ENCODE measurements at regions not wholly inside any gene's neighbourhood (a gene's known extent, or its start where the extent isn't known, plus 50 kb on each side); places are given as distances from the start of the nearest gene placed in this dataset.
"Not testable (repeated sequence)": the region's sequence is repeated elsewhere in the genome, so short reads cannot be mapped to it uniquely, and the experiment has no call there.

DNA sequence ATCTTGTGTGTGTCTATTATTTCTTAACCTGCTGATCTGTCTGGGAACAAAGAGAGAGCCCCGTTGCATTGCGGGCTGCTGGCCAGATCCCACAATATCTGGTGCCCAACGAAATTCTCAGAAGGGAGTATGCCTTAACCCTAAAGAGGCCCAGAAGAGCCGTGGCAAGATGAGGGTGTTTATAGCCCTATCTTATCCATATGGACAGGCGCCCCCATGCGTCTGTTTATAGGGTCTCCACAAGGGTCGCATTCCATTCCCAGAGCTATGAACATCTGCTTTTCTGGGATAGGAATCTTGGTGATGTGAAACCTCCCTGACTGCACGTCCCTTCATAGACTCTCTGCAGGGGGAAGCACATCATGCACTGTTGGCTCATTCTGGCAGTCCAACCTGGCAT, 1262.5 kb downstream of the RAPGEF2 start:
- DNase-seq: not testable (repeated sequence)

DNA sequence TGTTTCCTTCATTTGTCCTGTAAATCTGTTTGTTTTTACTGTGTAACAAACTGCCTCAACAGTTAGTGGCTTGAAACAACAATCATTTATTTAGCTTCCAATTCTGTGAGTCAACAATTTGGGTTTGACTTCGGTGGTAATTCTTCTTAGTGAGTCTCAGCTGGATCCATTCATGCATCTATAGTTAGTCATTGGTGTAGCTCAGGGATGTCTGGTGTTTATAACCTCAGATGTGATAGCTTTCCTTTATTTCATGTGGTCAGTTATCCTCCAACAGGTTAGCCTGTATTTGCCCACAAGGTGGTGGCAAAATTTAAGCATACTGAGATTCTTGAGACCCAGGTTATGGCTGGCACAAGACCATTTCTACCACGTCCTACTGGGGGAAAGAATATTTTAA, 1267.2 kb downstream of the RAPGEF2 start:
- DNase-seq: peak in 1 of 2 experiments; percentile 4

DNA sequence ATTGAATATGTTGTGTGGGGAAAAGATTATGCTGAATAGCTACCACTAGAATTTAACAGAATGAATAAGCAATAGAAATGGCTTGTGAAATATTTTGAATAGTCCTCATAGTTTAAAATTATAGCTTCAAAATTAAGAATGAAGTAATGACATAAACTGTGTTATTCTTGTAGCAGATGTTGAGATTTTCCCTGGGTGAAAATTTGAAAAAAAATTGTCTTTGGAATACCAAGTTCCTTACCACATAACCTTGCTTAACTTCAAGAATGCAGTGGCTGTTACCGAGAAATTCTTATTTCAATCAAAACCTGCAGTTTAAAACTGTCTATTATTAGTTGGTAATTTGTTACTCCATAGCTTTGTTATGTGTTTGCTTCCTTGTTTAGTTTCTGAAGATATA, 1268.6 kb downstream of the RAPGEF2 start:
- DNase-seq: no peak

DNA sequence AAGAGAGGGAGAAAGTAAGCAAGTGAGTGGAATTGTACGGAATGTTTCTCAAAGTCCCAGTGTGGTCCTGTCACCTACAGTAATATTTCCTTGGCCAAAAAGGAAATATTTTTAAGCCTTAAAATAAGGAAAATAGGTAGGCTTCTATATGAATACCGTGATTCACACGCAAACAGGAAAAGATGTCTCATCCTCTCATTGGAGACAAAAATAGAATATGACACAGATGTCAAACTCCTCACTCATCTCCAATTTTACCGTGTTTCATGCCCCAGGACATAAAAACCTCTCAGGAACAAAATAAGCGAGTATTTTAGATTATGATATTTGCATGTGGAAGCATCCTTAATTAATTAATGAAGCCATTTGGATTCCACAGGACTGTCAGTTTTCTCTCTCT, 1269.5 kb downstream of the RAPGEF2 start:
- no peak for DNase-seq

DNA sequence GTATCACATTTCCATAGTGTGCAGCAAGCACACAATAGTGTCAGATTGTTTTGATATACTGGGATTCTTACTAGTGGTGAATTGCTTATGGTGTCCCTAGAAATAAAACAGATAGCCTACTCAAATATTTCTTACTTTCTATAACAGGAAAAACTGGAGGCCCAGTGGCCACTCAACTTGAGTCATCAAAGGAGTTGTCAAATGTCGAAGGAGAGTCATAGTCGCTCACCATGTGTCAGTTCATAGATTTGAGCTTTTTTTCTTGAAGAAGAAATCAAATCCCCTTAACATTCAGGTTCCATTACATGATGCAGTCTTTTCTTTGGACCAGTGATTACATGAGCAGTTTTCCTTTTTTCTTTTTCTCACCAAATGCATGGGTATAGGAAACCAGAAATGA, 1271.0 kb downstream of the RAPGEF2 start:
- DNase-seq: no peak

DNA sequence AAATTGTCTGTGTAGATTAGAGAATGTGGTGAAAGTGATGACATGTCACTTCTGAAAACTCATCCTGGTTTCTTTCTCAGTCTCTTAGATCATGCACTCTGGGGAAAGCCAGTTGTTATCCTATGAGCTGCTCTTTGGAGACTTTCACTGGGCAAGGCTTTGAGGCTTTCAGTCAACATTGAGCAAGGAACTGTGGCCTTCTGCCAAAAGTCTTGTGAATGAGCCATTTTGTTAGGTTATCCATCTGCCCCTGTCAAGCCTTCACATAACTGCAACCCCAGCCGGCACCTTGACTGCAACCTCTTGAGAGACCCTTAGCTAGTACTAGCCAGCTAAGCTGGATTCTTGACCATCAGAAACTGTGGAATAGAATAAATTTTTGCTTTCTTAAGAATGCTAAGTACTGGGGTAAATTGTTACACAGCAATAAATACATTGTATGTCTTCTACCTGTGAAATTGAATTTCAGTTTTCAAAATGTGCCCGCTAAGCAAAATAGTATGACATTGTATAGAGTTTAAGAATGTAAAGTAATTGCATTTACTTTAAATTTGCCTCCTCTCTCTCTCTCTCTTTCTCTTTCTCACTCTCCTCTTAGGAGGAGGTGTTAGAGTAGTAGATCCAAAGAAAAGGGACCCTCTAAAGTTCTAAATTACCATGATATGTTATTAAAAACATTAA, 1273.0 kb downstream of the RAPGEF2 start:
- no peak for DNase-seq

DNA sequence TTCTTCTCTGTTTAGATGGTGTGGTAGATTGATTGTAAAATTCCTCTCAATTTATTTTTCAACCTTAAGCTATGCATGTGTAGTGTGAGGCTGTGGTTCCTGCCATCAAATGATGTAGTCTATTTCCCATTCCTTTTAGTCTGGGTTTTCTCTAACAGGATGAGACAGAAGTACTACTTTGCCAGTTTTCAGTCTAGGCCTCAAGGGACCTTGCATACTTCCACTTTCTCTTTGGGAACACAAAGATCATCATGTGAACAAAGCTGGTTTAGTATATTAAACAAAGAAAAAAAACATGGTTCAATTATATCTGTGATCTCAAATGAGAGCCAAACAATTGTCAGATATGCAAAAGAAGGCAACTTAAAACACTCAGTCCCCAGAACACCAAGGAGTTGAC, 1284.0 kb downstream of the RAPGEF2 start:
- no peak for DNase-seq

DNA sequence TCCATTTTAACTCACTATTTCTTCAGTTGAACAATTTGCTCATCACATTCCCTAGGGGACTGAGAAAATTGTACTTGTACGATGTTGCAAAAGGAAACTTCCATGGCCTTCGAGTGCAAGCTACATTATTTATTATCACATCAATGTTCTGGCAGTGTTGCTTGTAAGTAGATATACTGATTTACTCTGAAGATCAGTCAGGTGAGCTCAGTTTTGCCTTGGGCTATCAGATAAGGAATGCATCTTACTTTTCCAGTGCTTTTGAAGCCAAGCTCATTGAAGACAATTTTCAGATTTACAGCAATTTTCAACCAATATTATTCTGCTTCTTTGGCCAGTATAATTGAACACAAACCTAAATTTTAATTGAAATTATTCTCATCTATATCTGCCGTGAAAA, 1296.9 kb downstream of the RAPGEF2 start:
- DNase-seq: no peak

DNA sequence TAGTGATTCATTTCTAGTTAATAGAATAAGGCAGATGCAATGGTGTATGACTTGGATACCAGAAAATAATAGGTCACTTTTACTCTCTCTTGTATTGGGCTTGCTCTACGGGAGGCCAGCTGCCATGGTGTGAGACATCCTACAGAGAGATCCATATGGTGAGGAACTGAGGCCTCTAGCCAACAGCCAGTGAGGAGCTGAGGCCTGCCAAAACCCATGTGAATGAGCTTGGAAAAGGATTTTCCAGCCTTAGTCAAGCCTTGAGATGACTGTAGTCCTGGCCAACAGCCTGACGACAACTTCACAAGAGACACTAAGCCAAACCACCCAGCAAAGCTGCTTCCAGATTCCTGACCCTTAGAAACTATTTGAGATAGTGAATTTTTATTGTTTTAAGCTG, 1300.2 kb downstream of the RAPGEF2 start:
- DNase-seq: no peak

DNA sequence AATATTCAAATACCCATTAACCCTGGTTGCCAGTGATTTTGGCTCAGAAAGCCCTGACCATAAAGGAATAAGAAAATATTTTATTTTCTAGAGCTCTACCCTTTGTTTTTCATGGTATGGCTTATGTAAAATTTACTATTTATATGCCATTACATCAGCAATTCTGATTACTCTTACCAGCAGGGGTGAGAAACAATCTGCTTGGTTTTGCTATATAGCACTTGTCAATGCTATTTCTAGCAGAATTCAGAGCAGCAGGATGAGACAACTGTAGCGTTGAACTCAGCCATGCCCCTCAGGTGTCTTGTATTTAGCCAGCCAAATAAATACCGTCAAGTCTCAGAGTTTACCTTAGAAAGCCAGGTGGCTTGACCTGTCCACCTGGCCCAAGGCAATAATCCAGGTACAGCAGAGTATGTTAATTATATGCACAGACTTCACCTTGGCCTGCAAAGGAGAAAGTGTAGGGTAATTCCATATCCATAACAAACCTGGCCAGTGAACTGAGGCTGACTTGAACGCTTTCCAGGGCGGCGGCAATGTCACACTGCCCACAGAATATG, 1303.5 kb downstream of the RAPGEF2 start:
- DNase-seq: no peak

DNA sequence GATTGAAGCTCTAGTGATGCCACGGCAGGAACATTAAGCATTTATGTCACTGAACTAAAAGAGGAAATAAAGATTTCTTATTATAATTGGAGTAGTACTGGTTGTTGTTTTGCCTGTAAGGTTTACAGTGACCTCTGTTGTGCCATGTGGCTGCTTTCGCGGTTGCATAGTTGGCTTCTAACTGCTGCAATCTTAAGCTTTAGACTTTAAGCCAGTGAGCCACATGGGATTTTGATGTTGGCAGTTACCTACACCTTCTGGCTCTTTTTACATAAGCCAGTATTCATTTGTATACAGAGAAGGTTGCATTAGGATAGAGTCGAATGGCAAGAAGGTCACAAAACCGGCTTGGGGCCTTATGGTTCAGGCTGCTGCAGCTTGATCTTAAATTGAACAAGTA, 1311.6 kb downstream of the RAPGEF2 start:
- no peak for DNase-seq

DNA sequence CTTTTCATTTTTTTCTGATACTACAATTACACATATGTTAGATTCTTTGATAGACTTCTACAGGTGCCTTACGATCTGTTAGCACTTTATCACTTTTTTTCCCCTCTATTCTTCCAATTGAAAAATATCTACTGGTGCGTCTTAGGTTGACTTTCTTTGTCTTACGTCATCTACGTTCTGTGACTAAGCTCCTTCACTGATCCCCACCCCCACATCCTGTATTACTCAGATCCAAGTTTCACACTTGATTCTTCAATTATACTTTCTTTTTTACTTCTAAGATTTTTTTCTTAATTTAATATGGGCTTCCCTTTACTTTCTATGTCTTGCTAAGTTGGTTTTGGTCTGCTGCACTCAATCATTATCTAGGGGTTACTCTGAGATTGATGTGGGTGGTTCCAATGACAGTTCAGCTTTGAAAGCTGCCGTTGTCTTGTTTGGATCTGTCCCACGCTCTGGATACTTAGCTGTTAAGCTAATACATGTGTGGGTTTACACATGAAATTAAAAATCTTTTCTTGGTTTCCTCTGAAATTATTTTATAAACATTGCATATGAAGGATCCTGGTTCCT, 1321.1 kb downstream of the RAPGEF2 start:
- DNase-seq: no peak

DNA sequence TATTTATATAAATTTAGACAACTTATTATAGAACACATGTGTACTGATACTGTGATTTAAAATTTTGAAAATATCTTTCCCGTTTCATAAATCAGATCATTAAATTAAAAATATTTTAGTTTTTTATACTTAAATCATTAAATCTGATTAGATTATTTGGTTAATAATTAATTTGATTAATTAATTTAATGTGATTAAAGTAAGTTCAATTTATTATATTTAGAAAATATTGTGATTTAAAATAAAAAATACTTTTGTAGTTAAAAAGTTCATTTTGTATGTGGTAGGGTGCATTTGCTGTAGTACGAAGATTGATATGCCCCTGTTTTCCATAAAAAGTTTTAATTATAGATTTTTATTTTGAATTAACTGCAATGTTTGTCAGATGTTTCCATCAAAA, 1323.4 kb downstream of the RAPGEF2 start:
- no peak for DNase-seq

DNA sequence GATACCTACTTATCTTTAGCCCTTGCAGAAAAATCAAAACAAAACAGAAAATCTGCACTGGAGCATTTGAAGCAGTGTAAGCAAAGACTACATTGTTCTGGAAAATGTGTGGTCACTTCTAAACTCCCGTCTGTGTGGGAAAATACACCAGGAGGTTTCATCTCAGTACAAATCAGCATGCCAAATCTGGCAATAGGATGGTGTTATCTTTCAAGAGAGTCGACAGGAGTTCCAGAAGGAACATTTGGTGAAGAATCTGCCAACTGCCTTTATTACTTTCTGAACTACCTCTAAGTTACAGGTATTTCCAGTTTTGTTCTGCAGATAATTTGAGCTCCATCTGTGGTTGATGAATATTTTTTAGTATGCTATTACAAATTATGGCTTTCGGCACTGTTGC, 1348.0 kb downstream of the RAPGEF2 start:
- DNase-seq: no peak

DNA sequence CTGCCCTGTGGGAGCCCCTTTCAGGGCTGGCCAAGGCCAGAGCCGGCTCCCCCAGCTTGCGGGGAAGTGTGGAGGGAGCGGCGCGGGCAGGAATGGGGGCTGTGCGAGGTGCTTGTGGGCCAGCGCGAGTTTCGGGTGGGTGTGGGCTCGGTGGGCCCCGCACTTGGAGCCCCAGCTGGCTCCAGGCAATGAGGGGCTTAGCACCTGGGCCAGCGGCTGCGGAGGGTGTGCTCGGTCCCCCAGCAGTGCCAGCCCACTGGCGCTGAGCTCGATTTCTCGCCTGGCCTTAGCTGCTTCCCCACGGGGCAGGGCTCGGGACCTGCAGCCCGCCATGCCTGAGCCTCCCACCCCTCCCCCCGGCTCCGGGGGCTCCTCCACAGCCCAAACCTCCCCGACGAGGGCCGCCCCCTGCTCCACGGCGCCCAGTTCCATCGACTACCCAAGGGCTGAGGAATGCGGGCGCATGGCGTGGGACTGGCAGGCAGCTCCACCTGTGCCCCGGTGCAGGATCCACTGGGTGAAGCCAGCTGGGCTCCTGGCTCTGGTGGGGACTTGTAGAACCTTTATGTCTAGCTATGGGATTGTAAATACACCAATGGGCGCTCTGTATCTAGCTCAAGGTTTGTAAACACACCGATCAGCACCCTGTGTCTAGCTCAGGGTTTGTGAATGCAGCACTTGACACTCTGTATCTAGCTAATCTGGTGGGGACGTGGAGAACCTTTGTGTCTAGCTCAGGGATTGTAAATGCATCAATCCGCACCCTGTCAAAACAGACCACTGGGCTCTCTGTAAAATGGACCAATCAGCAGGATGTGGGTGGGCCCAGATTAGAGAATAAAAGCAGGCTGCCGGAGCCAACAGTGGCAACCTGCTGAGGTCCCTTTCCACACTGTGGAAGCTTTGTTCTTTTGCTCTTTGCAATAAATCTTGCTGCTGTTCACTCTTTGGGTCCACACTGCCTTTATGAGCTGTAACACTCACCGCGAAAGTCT, 1379.1 kb downstream of the RAPGEF2 start:
- DNase-seq: not testable (repeated sequence)

DNA sequence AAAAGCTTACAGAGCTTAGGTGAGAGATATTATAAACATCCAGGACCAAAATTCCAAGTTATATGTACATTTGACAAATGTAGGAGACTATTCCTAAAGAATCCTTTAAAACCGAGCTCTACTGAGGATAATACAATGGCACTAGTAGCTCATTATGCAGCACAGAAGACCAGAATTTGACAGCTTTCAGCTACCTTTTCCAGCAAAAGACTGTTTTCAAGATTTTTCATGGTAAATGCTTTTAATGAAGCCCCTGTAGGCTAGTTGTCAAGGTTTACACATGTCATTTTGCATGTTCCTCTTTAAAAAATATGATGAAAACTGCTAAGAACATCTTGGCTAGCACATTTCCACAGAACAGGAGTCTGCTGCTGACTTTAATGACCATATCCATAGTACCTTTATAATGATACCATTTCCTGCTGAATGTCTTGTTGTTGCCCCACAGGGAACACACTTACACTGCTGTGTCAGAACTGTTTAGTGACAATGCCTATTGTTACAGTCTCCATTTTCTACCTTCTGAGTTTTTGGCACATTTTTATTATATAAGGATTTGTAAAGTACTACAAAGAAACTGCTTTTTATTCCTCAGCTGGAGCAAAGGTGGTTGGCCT, 1382.3 kb downstream of the RAPGEF2 start:
- no peak for DNase-seq

DNA sequence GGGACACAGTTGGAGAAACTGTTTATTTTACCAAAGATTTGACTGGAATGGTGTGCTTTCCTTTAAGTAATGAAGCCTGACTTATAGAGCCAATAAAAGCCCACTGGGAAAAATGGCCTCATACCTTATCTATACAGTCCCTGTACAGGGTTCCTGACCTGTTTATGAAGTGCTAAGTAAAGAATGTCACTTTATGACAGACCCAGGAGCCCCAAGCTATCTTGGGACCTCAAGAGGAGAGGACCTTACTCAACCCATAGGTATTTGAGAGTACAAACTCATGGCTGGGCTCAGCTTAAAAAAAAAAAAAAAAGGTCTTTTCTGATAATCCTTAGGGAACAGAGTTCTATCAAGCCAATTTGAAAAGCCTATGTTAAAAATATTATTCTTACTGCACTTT, 1389.3 kb downstream of the RAPGEF2 start:
- no peak for DNase-seq

DNA sequence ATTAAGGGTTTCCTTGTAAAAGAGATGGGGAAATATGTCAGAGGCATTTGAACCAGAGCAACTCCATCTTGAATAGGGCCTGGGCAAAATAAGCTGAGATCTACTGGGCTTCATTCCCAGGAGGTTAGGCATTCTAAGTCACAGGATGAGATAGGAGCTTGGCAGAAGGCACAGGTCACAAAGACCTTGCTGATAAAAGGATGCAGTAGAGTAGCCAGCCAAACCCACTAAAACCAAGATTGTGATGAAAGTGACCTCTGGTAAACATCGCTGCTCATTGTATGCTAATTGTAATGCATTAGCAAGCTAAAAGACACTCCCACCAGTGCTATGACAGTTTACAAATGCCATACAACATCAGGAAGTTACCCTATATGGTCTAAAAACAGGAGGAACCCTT, 1390.3 kb downstream of the RAPGEF2 start:
- DNase-seq: no peak

DNA sequence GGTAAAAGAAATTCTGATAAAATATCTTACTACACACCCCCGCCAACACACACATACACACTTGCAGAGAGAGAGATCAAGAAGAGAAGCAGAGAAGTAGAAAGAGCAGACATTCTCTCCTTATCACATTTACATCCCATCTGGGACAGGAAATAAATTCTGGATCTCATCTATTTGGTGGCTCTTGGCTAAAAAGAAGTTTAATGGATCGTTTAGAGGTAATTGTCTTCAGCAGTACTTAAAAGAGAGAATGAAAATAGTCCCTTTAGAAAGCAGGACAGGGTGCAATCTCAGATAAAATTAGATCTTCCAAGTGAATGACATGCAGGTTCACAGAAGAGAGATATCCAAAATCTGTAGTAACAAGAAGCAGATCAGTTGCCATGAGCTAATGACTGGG, 1392.5 kb downstream of the RAPGEF2 start:
- no peak for DNase-seq

DNA sequence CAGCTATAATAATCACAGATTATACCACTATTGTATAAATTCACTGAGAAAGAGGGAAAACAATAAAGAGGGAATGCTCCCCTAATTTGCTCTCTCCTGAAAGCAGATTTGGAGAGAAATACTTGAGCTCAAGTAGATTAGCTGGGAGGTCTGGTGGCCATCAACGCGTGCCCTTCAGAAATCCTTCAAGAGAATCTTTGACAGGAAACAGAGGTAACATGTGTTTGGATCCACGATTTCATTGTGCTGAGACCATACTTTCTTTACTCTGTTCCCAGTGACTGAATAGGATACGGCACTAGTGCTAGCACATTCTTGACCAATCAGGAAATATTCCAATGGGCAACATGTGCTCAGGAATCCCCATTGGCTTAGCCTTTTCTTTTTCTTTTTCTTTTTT, 1395.3 kb downstream of the RAPGEF2 start:
- DNase-seq: no peak

DNA sequence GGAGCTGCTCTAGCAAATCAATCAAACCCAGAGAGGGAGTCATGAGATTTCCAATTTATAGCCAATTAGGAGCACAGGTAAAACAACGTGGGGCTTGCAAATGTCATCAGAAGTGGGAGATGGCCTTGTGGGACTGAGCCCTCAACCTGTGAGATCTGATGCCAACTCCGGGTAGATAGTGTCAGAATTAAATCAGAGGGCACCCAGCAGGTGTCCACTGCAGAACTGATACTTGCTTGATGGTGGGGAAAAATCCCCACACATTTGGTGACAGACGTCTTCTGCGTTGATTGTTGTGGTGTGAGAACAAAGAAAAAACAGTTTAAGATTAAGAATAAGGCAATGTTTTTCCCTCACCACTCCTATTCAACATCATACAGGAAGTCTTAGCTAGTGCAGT, 1402.8 kb downstream of the RAPGEF2 start:
- DNase-seq: no peak

DNA sequence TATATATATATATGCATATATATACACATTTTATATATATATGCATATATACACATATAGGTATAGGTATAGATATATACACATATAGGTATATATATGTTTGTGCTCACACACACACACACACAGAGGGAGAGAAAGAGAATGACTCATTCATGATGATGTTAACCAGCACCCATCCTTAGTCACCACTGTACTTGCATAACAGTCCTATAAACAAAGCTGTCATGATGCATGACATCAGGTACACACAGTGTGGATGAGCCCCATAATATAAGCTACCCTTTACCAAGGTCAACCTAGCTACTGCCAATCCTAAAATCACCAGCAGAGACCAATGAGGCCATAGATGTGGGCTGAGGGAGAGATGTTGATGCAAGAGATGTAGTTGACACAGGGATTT, 1408.0 kb downstream of the RAPGEF2 start:
- no peak for DNase-seq

DNA sequence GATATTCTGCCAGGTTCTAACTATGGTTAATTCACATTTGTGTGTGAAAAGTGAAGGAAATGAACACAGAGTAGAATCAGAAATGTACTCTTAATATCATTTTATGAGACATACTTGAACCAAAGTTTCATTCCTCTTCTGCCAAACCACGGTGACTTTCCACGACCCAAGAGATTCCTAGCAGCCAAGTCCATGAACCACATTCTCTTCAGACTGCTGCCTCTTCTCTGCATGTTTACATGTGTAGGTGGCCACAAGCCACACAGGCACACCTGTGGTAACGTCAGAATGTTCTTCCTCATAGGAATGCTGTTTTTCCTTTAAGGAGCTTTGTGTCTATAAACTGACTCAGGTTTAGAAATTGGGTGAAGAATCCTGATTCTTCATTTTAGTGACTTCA, 1411.2 kb downstream of the RAPGEF2 start:
- no peak for DNase-seq
